HEK293T (cell line): ENCODE measurements at regions not wholly inside any gene's neighbourhood (a gene's known extent, or its start where the extent isn't known, plus 50 kb on each side); places are given as distances from the start of the nearest gene placed in this dataset.

ENCODE experiments used
- ARNT ChIP-seq: fragments of 450-650 bp; IDR thresholded peaks from 2 replicates; pipeline ENCODE4 v1.6.1; 2017; ENCODE audit warnings: mild to moderate bottlenecking
- BHLHE40 ChIP-seq: fragments of 450-650 bp; IDR thresholded peaks from 2 replicates; pipeline ENCODE4 v1.6.1; 2016; ENCODE audit warnings: mild to moderate bottlenecking, moderate library complexity, borderline replicate concordance
- FOXA1 ChIP-seq: fragments of 450-650 bp; IDR thresholded peaks from 2 replicates; pipeline ENCODE4 v1.6.1; 2016; ENCODE audit warnings: mild to moderate bottlenecking
- FOXM1 ChIP-seq: fragments of 450-650 bp; IDR thresholded peaks from 2 replicates; pipeline ENCODE4 v1.6.1; 2017; ENCODE audit warnings: mild to moderate bottlenecking, borderline replicate concordance
- HDGF ChIP-seq: fragments of 450-650 bp; IDR thresholded peaks from 2 replicates; pipeline ENCODE4 v1.6.1; 2017; ENCODE audit warnings: antibody characterized with exemption, borderline replicate concordance
- L3MBTL2 ChIP-seq: fragments of 450-650 bp; conservative IDR thresholded peaks from 2 replicates; pipeline ENCODE4 v1.6.1; 2016; ENCODE audit warnings: mild to moderate bottlenecking
- LEF1 ChIP-seq: fragments of 450-650 bp; IDR thresholded peaks from 2 replicates; pipeline ENCODE4 v1.6.1; 2017; ENCODE audit warnings: mild to moderate bottlenecking, borderline replicate concordance
- PKNOX1 ChIP-seq: fragments of 450-650 bp; IDR thresholded peaks from 2 replicates; pipeline ENCODE4 v1.6.1; 2016
- SP1 ChIP-seq: fragments of 450-650 bp; IDR thresholded peaks from 2 replicates; pipeline ENCODE4 v1.6.1; 2017
- SUZ12 ChIP-seq: fragments of 450-650 bp; IDR thresholded peaks from 2 replicates; pipeline ENCODE4 v1.6.1; 2016; ENCODE audit warnings: mild to moderate bottlenecking
- TARDBP ChIP-seq: fragments of 450-650 bp; IDR thresholded peaks from 2 replicates; pipeline ENCODE4 v1.6.1; 2016
- ZNF384 ChIP-seq: fragments of 450-650 bp; IDR thresholded peaks from 2 replicates; pipeline ENCODE4 v1.6.1; 2016

- TF ChIP-seq LEF1 (no peak), FOXM1 (no peak), HDGF (no peak), ARNT (no peak), SP1 (no peak), PKNOX1 (no peak), BHLHE40 (no peak), L3MBTL2 (no peak), SUZ12 (no peak), FOXA1 (no peak), TARDBP (no peak), ZNF384 (no peak)
These were observed 154.0 kb upstream of the PTPRG start for GRCh38 chr3:61407397-61407796.
